Naive thymus-derived CD4-positive, alpha-beta T cell (primary cell): ENCODE measurements at regions not wholly inside any gene's neighbourhood (a gene's known extent, or its start where the extent isn't known, plus 50 kb on each side); places are given as distances from the start of the nearest gene placed in this dataset.

ENCODE experiments used
- ATAC-seq: fragments of 150-1000 bp; cut with Tn5 transposase; 2 replicates; pipeline ENCODE4 v1.10.0; 2021; ENCODE audit warnings: mild to moderate bottlenecking, moderate library complexity
- CTCF ChIA-PET: fragments of 350-600 bp; sonication (Branson Sonifier 250); formaldehyde crosslinking; loops from one replicate; lab custom pipeline; 2021; ENCODE audit warnings: antibody characterized with exemption; lab: Charles Lee
- POLR2A ChIA-PET: fragments of 350-600 bp; sonication (Branson Sonifier 250); formaldehyde crosslinking; loops from one replicate; lab custom pipeline; 2021; ENCODE audit warnings: antibody characterized with exemption, inconsistent platforms; lab: Charles Lee
- DNase-seq, 9 donors: peaks; one replicate each; pipeline versions ENCODE4 v3.0.0 to v3.0.0-alpha.2; 2020 to 2022; ENCODE audit warnings: mixed read lengths in 1 of 9
- H3K27ac ChIP-seq: one replicate; pipeline ENCODE4 v1.7.0; 2013; ENCODE audit warnings: mild to moderate bottlenecking, low read depth, low read length, moderate library complexity
- H3K27me3 ChIP-seq, 2 donors: one replicate each; pipeline ENCODE4 v1.7.0; 2013; ENCODE audit warnings: low read length in 2 of 2, mild to moderate bottlenecking in 2 of 2, moderate library complexity in 2 of 2; ENCODE audit not compliant: control insufficient read depth in 2 of 2, insufficient read depth in 2 of 2
- H3K36me3 ChIP-seq, 3 experiments: 1 replicate in 2 of 3; 2 replicates in 1 of 3; pipeline ENCODE4 v1.7.0; 2013; ENCODE audit warnings: low read length in 3 of 3, mild to moderate bottlenecking in 3 of 3, moderate library complexity in 1 of 3; ENCODE audit not compliant: insufficient read depth in 3 of 3, control insufficient read depth in 2 of 3
- H3K4me1 ChIP-seq, 2 donors: one replicate each; pipeline ENCODE4 v1.7.0; 2013; ENCODE audit warnings: low read length in 2 of 2, mild to moderate bottlenecking in 2 of 2, moderate library complexity in 1 of 2; ENCODE audit not compliant: control insufficient read depth in 2 of 2, insufficient read depth in 2 of 2
- H3K4me3 ChIP-seq: 2 replicates; pipeline ENCODE4 v1.7.0; 2013; ENCODE audit warnings: mild to moderate bottlenecking, low read length
- H3K9me3 ChIP-seq, 3 experiments: 1 replicate in 2 of 3; 2 replicates in 1 of 3; pipeline ENCODE4 v1.7.0; 2013; ENCODE audit warnings: low read length in 3 of 3; ENCODE audit not compliant: control insufficient read depth in 2 of 3
- H3K27ac Mint-ChIP-seq, 9 donors: one replicate each; pipeline ENCODE4 v1.8.0; 2020 to 2022; ENCODE audit warnings: mixed read lengths in 9 of 9, mild to moderate bottlenecking in 8 of 9, moderate library complexity in 5 of 9, inconsistent platforms in 2 of 9
- H3K27me3 Mint-ChIP-seq, 5 donors: one replicate each; pipeline ENCODE4 v1.8.0; 2021 to 2022; ENCODE audit warnings: mixed read lengths in 5 of 5, mild to moderate bottlenecking in 1 of 5
- H3K36me3 Mint-ChIP-seq, 5 donors: one replicate each; pipeline ENCODE4 v1.8.0; 2020 to 2022; ENCODE audit warnings: mixed read lengths in 5 of 5, mild to moderate bottlenecking in 3 of 5, inconsistent platforms in 1 of 5
- H3K4me1 Mint-ChIP-seq, 7 donors: one replicate each; pipeline ENCODE4 v1.8.0; 2020 to 2022; ENCODE audit warnings: mixed read lengths in 7 of 7, mild to moderate bottlenecking in 3 of 7, inconsistent platforms in 1 of 7
- H3K4me3 Mint-ChIP-seq, 10 donors: one replicate each; pipeline ENCODE4 v1.8.0; 2020 to 2022; ENCODE audit warnings: mild to moderate bottlenecking in 10 of 10, mixed read lengths in 10 of 10, moderate library complexity in 6 of 10, inconsistent platforms in 2 of 10
- H3K9me3 Mint-ChIP-seq, 11 donors: one replicate each; pipeline ENCODE4 v1.8.0; 2020 to 2022; ENCODE audit warnings: mixed read lengths in 11 of 11, mild to moderate bottlenecking in 4 of 11, inconsistent platforms in 1 of 11, moderate library complexity in 1 of 11
- intact Hi-C, 2 donors: fragments of 100-400 bp; cut with micrococcal nuclease; formaldehyde crosslinking; loops; one replicate each; pipeline ENCODE4 v1.15.1; 2023

DNA sequence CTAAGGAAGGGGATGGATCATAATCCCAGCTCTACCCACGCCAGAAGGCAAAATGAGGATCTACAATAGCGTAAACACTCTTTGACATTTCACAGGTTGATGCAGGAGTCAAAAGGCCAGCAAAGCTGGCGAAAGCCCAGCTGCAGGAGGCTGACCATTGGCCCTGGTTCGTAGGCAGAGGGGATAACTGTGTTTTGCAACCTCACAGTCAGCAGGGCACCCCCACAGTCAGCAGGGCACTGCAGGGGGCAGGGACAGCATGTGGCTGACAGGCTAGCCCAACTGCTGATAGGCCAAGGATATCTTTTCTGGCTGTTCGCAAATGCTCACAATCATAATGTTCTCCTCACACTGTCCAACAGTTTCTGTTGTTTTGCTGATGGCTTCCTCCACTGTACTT lies 372.7 kb downstream of the BUD13 start:
- CTCF ChIA-PET: no interaction called here
- peaks cover 0 to 9% (median 5%) of the 10 kb centered on the region in 5 donors for H3K27me3 Mint-ChIP-seq
- DNase-seq: no peak

DNA sequence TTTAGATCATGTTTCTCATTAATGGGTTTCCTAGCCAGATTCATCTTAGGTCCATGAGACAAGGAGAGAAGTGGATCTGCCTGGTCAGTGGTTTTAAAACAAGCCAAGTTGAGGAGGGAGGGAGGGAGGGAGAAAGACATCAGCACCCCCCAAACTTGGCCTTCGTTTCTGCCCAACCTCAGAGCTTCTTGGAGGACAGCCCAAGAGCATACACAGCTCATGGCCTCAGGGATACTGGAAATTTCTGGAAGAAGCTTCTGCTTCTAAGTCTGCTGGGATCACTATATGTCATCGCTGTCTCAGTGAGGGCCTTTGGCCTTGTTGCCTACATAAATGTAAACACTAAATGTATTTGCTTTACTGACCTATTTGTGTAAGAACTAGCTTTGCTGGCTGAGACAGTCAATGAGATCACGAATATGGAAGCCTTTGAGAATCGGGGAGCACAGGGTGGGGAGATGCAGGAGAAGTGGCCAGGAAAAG lies 375.1 kb downstream of the BUD13 start:
- no peaks in the 10 kb centered on the region for H3K27me3 ChIP-seq
- ChIA-PET POLR2A (no interaction called here), CTCF (no interaction called here)
- ATAC-seq (no peak), DNase-seq (no peak)
- peaks cover 0 to 1% (median 0%) of the 10 kb centered on the region in 7 donors for H3K4me1 Mint-ChIP-seq
- no peak overlapping the region for H3K4me3 Mint-ChIP-seq
- no peaks in the 10 kb centered on the region for H3K36me3 ChIP-seq
- peaks cover 0 to 5% (median 0%) of the 10 kb centered on the region in 11 donors for H3K9me3 Mint-ChIP-seq
- no peak overlapping the region for H3K27ac ChIP-seq
- H3K27ac Mint-ChIP-seq: no peak overlapping the region
- H3K4me3 ChIP-seq: no peak overlapping the region
- intact Hi-C loops: no loop called here
- H3K27me3 Mint-ChIP-seq: peaks cover 0 to 21% (median 5%) of the 10 kb centered on the region in 5 donors
- H3K36me3 Mint-ChIP-seq: no peaks in the 10 kb centered on the region
- no peaks in the 10 kb centered on the region for H3K9me3 ChIP-seq
- no peaks in the 10 kb centered on the region for H3K4me1 ChIP-seq

More for the DNA sequence above, 372.7 kb downstream of the BUD13 start:
- POLR2A ChIA-PET: no interaction called here
- H3K4me3 Mint-ChIP-seq: no peak overlapping the region
- ATAC-seq: no peak
- Histone ChIP-seq H3K27me3 (no peaks in the 10 kb centered on the region), H3K27ac (no peak overlapping the region), H3K9me3 (no peaks in the 10 kb centered on the region), H3K4me3 (no peak overlapping the region), H3K36me3 (no peaks in the 10 kb centered on the region), H3K4me1 (no peaks in the 10 kb centered on the region)
- no peak overlapping the region for H3K27ac Mint-ChIP-seq
- intact Hi-C loops: no loop called here
- no peaks in the 10 kb centered on the region for H3K36me3 Mint-ChIP-seq
- peaks cover 0 to 1% (median 0%) of the 10 kb centered on the region in 7 donors for H3K4me1 Mint-ChIP-seq
- H3K9me3 Mint-ChIP-seq: peaks cover 0 to 4% (median 0%) of the 10 kb centered on the region in 11 donors

DNA sequence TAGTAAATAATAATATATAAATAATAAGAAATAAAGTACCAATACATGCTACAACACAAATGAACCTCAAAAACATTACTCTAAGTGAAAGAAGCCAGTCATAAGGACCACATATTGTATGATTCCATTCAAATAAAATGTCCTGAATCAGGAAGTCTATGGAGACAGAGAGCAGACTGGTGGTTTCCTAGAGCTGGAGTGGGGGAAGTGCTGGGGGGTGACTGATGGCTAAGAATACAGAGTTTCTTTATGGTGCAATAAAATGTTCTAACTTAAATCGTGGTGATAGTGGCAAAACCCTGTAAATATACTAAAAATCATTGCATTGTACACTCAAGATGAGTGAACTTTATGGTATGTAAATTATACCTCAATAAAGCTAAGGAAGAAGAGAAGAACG lies 376.5 kb downstream of the BUD13 start:
- no peaks in the 10 kb centered on the region for H3K27me3 ChIP-seq
- Mint-ChIP-seq H3K36me3 (no peaks in the 10 kb centered on the region), H3K27ac (no peak overlapping the region), H3K27me3 (peaks cover 0 to 21% (median 8%) of the 10 kb centered on the region in 5 donors), H3K9me3 (peaks cover 0 to 6% (median 0%) of the 10 kb centered on the region in 11 donors), H3K4me1 (peaks cover 0 to 1% (median 0%) of the 10 kb centered on the region in 7 donors), H3K4me3 (no peak overlapping the region)
- DNase-seq (no peak), ATAC-seq (no peak)
- H3K9me3 ChIP-seq: no peaks in the 10 kb centered on the region
- H3K4me1 ChIP-seq: no peaks in the 10 kb centered on the region
- ChIA-PET CTCF (no interaction called here), POLR2A (no interaction called here)
- intact Hi-C loops: no loop called here
- no peaks in the 10 kb centered on the region for H3K36me3 ChIP-seq
- H3K4me3 ChIP-seq: no peak overlapping the region
- no peak overlapping the region for H3K27ac ChIP-seq

DNA sequence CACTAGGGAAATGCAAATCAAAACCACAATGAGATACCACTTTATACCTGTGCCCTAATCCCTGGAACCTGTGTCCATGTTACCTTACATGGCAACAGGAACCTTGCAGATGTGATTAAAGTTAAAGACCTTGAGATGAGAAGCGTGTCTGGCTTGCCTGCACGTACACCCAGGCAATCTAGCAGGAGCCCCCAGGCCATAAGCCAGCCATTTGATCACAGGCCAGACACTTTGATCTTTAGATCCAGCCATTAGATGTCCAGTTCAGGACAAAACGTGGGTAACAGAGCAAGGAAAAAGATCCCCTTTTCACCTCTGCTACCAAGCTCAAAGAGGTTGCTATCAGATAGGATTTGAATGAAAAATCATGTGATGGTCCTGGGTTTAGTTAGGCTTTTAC lies 378.8 kb downstream of the BUD13 start:
- peaks cover 0 to 19% (median 8%) of the 10 kb centered on the region in 5 donors for H3K27me3 Mint-ChIP-seq
- intact Hi-C loops: no loop called here
- no peaks in the 10 kb centered on the region for H3K4me1 ChIP-seq
- H3K4me1 Mint-ChIP-seq: no peaks in the 10 kb centered on the region
- no peak for ATAC-seq
- H3K4me3 ChIP-seq: no peak overlapping the region
- H3K36me3 ChIP-seq: no peaks in the 10 kb centered on the region
- peaks cover 0 to 5% (median 0%) of the 10 kb centered on the region in 11 donors for H3K9me3 Mint-ChIP-seq
- H3K36me3 Mint-ChIP-seq: no peaks in the 10 kb centered on the region
- H3K27ac Mint-ChIP-seq: no peak overlapping the region
- no peaks in the 10 kb centered on the region for H3K27me3 ChIP-seq
- CTCF ChIA-PET: no interaction called here
- POLR2A ChIA-PET: no interaction called here
- H3K9me3 ChIP-seq: no peaks in the 10 kb centered on the region
- no peak overlapping the region for H3K27ac ChIP-seq
- H3K4me3 Mint-ChIP-seq: no peak overlapping the region
- no peak for DNase-seq

DNA sequence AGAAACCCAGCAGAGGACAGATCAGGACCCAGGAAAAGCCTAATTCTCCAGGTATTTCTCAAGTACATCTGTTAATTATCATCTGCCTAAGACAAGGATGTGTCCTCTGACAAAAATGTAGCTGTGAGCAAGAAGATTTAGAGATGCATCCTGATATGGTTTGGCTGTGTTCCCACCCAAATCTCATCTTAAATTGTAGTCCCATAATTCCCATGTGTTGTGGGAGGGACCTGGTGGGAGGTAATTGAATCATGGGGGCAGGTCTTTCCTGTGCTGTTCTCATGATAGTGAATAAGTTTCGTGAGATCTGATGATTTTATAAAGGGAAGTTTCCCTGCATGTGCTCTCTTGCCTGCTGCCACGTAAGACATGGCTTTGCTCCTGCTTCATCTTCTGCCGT lies 381.8 kb downstream of the BUD13 start:
- no peak overlapping the region for H3K4me3 Mint-ChIP-seq
- no peak overlapping the region for H3K4me3 ChIP-seq
- ChIA-PET POLR2A (no interaction called here), CTCF (no interaction called here)
- H3K27me3 Mint-ChIP-seq: peaks cover 0 to 23% (median 8%) of the 10 kb centered on the region in 5 donors
- no peaks in the 10 kb centered on the region for H3K27me3 ChIP-seq
- intact Hi-C loops: no loop called here
- ATAC-seq (no peak), DNase-seq (no peak)
- no peaks in the 10 kb centered on the region for H3K36me3 Mint-ChIP-seq
- no peaks in the 10 kb centered on the region for H3K9me3 ChIP-seq
- no peaks in the 10 kb centered on the region for H3K36me3 ChIP-seq
- H3K4me1 Mint-ChIP-seq: no peaks in the 10 kb centered on the region
- H3K27ac ChIP-seq: no peak overlapping the region
- peaks cover 0 to 5% (median 0%) of the 10 kb centered on the region in 11 donors for H3K9me3 Mint-ChIP-seq
- no peak overlapping the region for H3K27ac Mint-ChIP-seq
- no peaks in the 10 kb centered on the region for H3K4me1 ChIP-seq

DNA sequence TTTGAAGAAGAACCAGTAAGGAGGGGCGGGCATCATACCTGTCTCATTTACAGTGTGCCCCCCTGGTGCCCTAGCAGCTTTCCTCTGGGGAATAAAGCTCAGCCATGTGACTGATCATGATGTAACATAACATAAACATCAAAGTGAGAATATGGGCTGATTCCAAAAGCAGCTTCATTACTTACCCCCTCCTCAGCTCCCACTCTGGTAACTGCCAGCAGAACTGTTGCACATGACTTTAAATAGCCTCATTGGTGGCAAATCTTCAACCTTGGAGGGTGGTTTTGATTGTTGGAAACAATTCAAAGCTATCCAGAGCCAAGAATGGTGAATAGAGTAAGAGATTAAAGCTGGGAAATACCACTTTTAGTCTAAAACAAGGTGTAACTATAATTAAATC lies 384.6 kb downstream of the BUD13 start:
- Mint-ChIP-seq H3K27me3 (peaks cover 0 to 12% (median 8%) of the 10 kb centered on the region in 5 donors), H3K27ac (no peak overlapping the region), H3K36me3 (no peaks in the 10 kb centered on the region), H3K9me3 (peaks cover 0 to 5% (median 0%) of the 10 kb centered on the region in 11 donors), H3K4me1 (no peaks in the 10 kb centered on the region), H3K4me3 (no peak overlapping the region)
- Histone ChIP-seq H3K36me3 (no peaks in the 10 kb centered on the region), H3K9me3 (no peaks in the 10 kb centered on the region), H3K27me3 (no peaks in the 10 kb centered on the region), H3K4me3 (no peak overlapping the region), H3K27ac (no peak overlapping the region), H3K4me1 (no peaks in the 10 kb centered on the region)
- ChIA-PET POLR2A (no interaction called here), CTCF (no interaction called here)
- ATAC-seq (no peak), DNase-seq (no peak)
- intact Hi-C loops: no loop called here

DNA sequence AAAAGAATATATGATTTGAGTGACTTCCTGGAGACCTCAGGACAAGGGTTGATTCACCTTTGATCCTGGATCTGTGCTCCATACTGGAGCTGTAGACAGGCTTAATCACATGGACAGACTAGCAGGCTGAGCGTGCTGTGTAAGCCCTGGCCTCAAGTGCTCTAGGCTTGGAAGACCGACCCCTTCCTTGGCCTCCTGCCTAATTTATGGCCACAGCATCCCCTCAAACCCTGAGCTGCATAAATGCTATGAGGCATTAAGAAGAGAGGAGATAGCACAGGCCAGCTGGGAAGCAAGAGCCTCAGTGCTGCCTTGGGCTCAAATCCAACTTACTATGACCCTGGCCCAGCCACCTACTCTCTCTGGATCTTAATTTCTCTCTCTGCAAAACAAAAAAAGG lies 385.1 kb downstream of the BUD13 start:
- H3K9me3 ChIP-seq: no peaks in the 10 kb centered on the region
- H3K9me3 Mint-ChIP-seq: peaks cover 0 to 7% (median 0%) of the 10 kb centered on the region in 11 donors
- intact Hi-C loops: no loop called here
- ChIA-PET CTCF (no interaction called here), POLR2A (no interaction called here)
- DNase-seq: no peak
- no peak overlapping the region for H3K27ac Mint-ChIP-seq
- no peaks in the 10 kb centered on the region for H3K36me3 ChIP-seq
- no peaks in the 10 kb centered on the region for H3K27me3 ChIP-seq
- no peak overlapping the region for H3K4me3 ChIP-seq
- H3K27me3 Mint-ChIP-seq: peaks cover 0 to 10% (median 7%) of the 10 kb centered on the region in 5 donors
- H3K4me1 Mint-ChIP-seq: no peaks in the 10 kb centered on the region
- no peak for ATAC-seq
- no peaks in the 10 kb centered on the region for H3K4me1 ChIP-seq
- H3K36me3 Mint-ChIP-seq: no peaks in the 10 kb centered on the region
- no peak overlapping the region for H3K4me3 Mint-ChIP-seq
- H3K27ac ChIP-seq: no peak overlapping the region
